Fibroblast of lung (primary cell): ENCODE measurements at regions not wholly inside any gene's neighbourhood (a gene's known extent, or its start where the extent isn't known, plus 50 kb on each side); places are given as distances from the start of the nearest gene placed in this dataset.

Source experiments
- DNase-seq, 2 donors: peaks; one replicate each; pipeline versions ENCODE4 v3.0.0 to v3.0.0-alpha.2; 2010; ENCODE audit warnings: low read depth in 2 of 2
- H2AFZ ChIP-seq: 2 replicates; pipeline ENCODE4 v1.5.1; 2012; ENCODE audit warnings: low read length, control low read depth, inconsistent platforms
- H3K27ac ChIP-seq: 2 replicates; pipeline ENCODE4 v1.5.1; 2011; ENCODE audit warnings: low read length, control low read depth; ENCODE audit not compliant: insufficient read depth
- H3K27me3 ChIP-seq: 2 replicates; pipeline ENCODE4 v1.5.1; 2011; ENCODE audit warnings: mild to moderate bottlenecking, low read length; ENCODE audit not compliant: control insufficient read depth, insufficient read depth
- H3K36me3 ChIP-seq: 2 replicates; pipeline ENCODE4 v1.5.1; 2011; ENCODE audit warnings: low read length; ENCODE audit not compliant: control insufficient read depth, insufficient read depth
- H3K4me1 ChIP-seq: 2 replicates; pipeline ENCODE4 v1.5.1; 2011; ENCODE audit warnings: low read length; ENCODE audit not compliant: control insufficient read depth, insufficient read depth; ENCODE audit errors: extremely low read depth
- H3K4me2 ChIP-seq: 2 replicates; pipeline ENCODE4 v1.5.1; 2011; ENCODE audit warnings: low read length, control low read depth; ENCODE audit not compliant: insufficient read depth; ENCODE audit errors: extremely low read depth
- H3K4me3 ChIP-seq, 4 experiments: fragments of 200-600 bp in 1 of 4; sonication (generic) in 1 of 4; replicated peaks in 1 of 4; 2 replicates each; pipeline ENCODE4 v1.5.1; 2011 to 2016; ENCODE audit warnings: low read length in 4 of 4, low read depth in 3 of 4, mild to moderate bottlenecking in 3 of 4, control low read depth in 2 of 4, inconsistent platforms in 1 of 4, mixed read lengths in 1 of 4; ENCODE audit not compliant: insufficient read depth in 1 of 4; ENCODE audit errors: control extremely low read depth in 1 of 4
- H3K79me2 ChIP-seq: 2 replicates; pipeline ENCODE4 v1.5.1; 2012; ENCODE audit warnings: mild to moderate bottlenecking, low read length, inconsistent platforms; ENCODE audit not compliant: control insufficient read depth, insufficient read depth
- H3K9ac ChIP-seq: 2 replicates; pipeline ENCODE4 v1.5.1; 2011; ENCODE audit warnings: mild to moderate bottlenecking, low read length, control low read depth; ENCODE audit not compliant: insufficient read depth
- H3K9me3 ChIP-seq: 2 replicates; pipeline ENCODE4 v1.5.1; 2012; ENCODE audit warnings: low read depth, low read length; ENCODE audit not compliant: control insufficient read depth, insufficient read depth
- H4K20me1 ChIP-seq: 2 replicates; pipeline ENCODE4 v1.5.1; 2011; ENCODE audit warnings: low read length; ENCODE audit not compliant: control insufficient read depth, insufficient read depth; ENCODE audit errors: extremely low read depth
- CTCF ChIP-seq, 2 donors: IDR thresholded peaks in 1 of 2; conservative IDR thresholded peaks in 1 of 2; 1 replicate in 1 of 2; 2 replicates in 1 of 2; pipeline ENCODE4 v1.5.1; 2011 to 2012; ENCODE audit warnings: low read length in 2 of 2, control low read depth in 1 of 2, inconsistent platforms in 1 of 2, low read depth in 1 of 2, mild to moderate bottlenecking in 1 of 2
- EZH2 ChIP-seq: IDR thresholded peaks from 2 replicates; pipeline ENCODE4 v1.5.1; 2012; ENCODE audit warnings: low read length, control low read depth, mild to moderate bottlenecking; ENCODE audit errors: missing control alignments

GRCh38 chr2:39537150-39537549 lies 100.1 kb upstream of the MAP4K3 start:
- no peak for DNase-seq
- Histone ChIP-seq H3K4me3 (no peak overlapping the region), H2AFZ (no peak overlapping the region), H4K20me1 (no peaks in the 10 kb centered on the region), H3K36me3 (no peaks in the 10 kb centered on the region), H3K4me1 (no peaks in the 10 kb centered on the region), H3K9ac (no peak overlapping the region), H3K4me2 (no peak overlapping the region), H3K27me3 (no peaks in the 10 kb centered on the region), H3K79me2 (no peaks in the 10 kb centered on the region), H3K9me3 (no peaks in the 10 kb centered on the region), H3K27ac (no peak overlapping the region)
- TF ChIP-seq EZH2: no peak
- TF ChIP-seq CTCF (conservative IDR thresholded peaks at IDR 0.05 in 1 of 2, IDR thresholded peaks at IDR 0.05 in 1 of 2; ENCODE audit: low read depth in 1 of 2, low read length in 2 of 2): no peak

- TF ChIP-seq EZH2 (no peak), CTCF (conservative IDR thresholded peaks at IDR 0.05 in 1 of 2, IDR thresholded peaks at IDR 0.05 in 1 of 2; ENCODE audit: low read depth in 1 of 2, low read length in 2 of 2) (no peak)
- H3K36me3 ChIP-seq: no peaks in the 10 kb centered on the region
Observed at GRCh38 chr2:39538718-39539117, 101.6 kb upstream of the MAP4K3 start.

GRCh38 chr2:39540414-39540813 lies 103.3 kb upstream of the MAP4K3 start:
- Histone ChIP-seq H3K9me3 (no peaks in the 10 kb centered on the region), H4K20me1 (no peaks in the 10 kb centered on the region), H3K36me3 (no peaks in the 10 kb centered on the region), H3K4me1 (no peaks in the 10 kb centered on the region), H3K4me2 (no peak overlapping the region), H2AFZ (no peak overlapping the region), H3K27ac (no peak overlapping the region), H3K79me2 (no peaks in the 10 kb centered on the region), H3K4me3 (no peak overlapping the region), H3K27me3 (no peaks in the 10 kb centered on the region), H3K9ac (no peak overlapping the region)
- TF ChIP-seq EZH2: no peak
- no peak for TF ChIP-seq CTCF (conservative IDR thresholded peaks at IDR 0.05 in 1 of 2, IDR thresholded peaks at IDR 0.05 in 1 of 2; ENCODE audit: low read depth in 1 of 2, low read length in 2 of 2)
- DNase-seq: no peak

More at GRCh38 chr2:39538718-39539117, 101.6 kb upstream of the MAP4K3 start:
- Histone ChIP-seq H3K79me2 (no peaks in the 10 kb centered on the region), H3K9me3 (no peaks in the 10 kb centered on the region), H3K27me3 (no peaks in the 10 kb centered on the region), H3K4me1 (no peaks in the 10 kb centered on the region), H2AFZ (no peak overlapping the region), H3K9ac (no peak overlapping the region), H3K4me2 (no peak overlapping the region), H3K27ac (no peak overlapping the region), H4K20me1 (no peaks in the 10 kb centered on the region), H3K4me3 (no peak overlapping the region)
- no peak for DNase-seq
